B cell (primary cell): ENCODE measurements at regions not wholly inside any gene's neighbourhood (a gene's known extent, or its start where the extent isn't known, plus 50 kb on each side); places are given as distances from the start of the nearest gene placed in this dataset.

Experiments
- ATAC-seq: fragments of 200-7000 bp; cut with Tn5 transposase; one replicate; pipeline ENCODE4 v1.10.0; 2021; ENCODE audit warnings: low read depth, mild to moderate bottlenecking, moderate number of reproducible peaks, moderate library complexity
- CTCF ChIA-PET: fragments of 350-600 bp; sonication (Branson Sonifier 250); formaldehyde crosslinking; loops from one replicate; lab custom pipeline; 2021; ENCODE audit warnings: antibody characterized with exemption, inconsistent platforms; lab: Charles Lee
- POLR2A ChIA-PET: fragments of 350-600 bp; sonication (Branson Sonifier 250); formaldehyde crosslinking; loops from one replicate; lab custom pipeline; 2021; ENCODE audit warnings: antibody characterized with exemption; lab: Charles Lee
- DNase-seq: peaks from one replicate; pipeline ENCODE4 v3.0.0; 2013
- H2AFZ ChIP-seq: 2 replicates; pipeline ENCODE4 v1.6.1; 2012; ENCODE audit warnings: mild to moderate bottlenecking, low read depth, low read length; ENCODE audit not compliant: insufficient read depth, poor library complexity, severe bottlenecking
- H3K27ac ChIP-seq, 2 donors: 1 replicate in 1 of 2; 2 replicates in 1 of 2; pipeline ENCODE4 v1.5.1; 2012 to 2013; ENCODE audit warnings: low read length in 2 of 2, mild to moderate bottlenecking in 2 of 2, moderate library complexity in 1 of 2
- H3K27me3 ChIP-seq, 4 experiments: fragments of 200-600 bp in 1 of 4; sonication (generic) in 1 of 4; replicated peaks in 1 of 4; 1 replicate in 2 of 4; 2 replicates in 2 of 4; pipeline versions ENCODE4 v1.6.1 to v1.7.0; 2013 to 2016; ENCODE audit warnings: low read length in 3 of 4, mild to moderate bottlenecking in 2 of 4, mixed read lengths in 1 of 4, moderate library complexity in 1 of 4; ENCODE audit not compliant: insufficient read depth in 4 of 4, control insufficient read depth in 3 of 4; ENCODE audit errors: control extremely low read depth in 1 of 4
- H3K36me3 ChIP-seq, 2 experiments: replicated peaks in 1 of 2; 1 replicate in 1 of 2; 2 replicates in 1 of 2; pipeline versions ENCODE4 v1.6.1 to v1.7.1; 2013; ENCODE audit warnings: low read length in 1 of 2; ENCODE audit not compliant: insufficient read depth in 2 of 2, control insufficient read depth in 1 of 2; ENCODE audit errors: control extremely low read depth in 1 of 2, extremely low read depth in 1 of 2
- H3K4me1 ChIP-seq, 2 donors: fragments of 200-600 bp in 1 of 2; sonication (generic) in 1 of 2; 1 replicate in 1 of 2; 2 replicates in 1 of 2; pipeline versions ENCODE4 v1.5.1 to v1.6.1; 2013 to 2017; ENCODE audit warnings: low read length in 2 of 2; ENCODE audit not compliant: control insufficient read depth in 2 of 2, insufficient read depth in 2 of 2
- H3K4me2 ChIP-seq: replicated peaks from 2 replicates; pipeline ENCODE3; 2012; ENCODE audit warnings: mild to moderate bottlenecking, low read depth, low read length; ENCODE audit not compliant: poor library complexity, severe bottlenecking
- H3K4me3 ChIP-seq, 5 experiments: fragments of 200-600 bp in 1 of 5; sonication (generic) in 1 of 5; 1 replicate in 3 of 5; 2 replicates in 2 of 5; pipeline versions ENCODE4 v1.5.1 to v1.7.0; 2011 to 2016; ENCODE audit warnings: low read length in 4 of 5, mild to moderate bottlenecking in 4 of 5, low read depth in 2 of 5, control low read depth in 1 of 5, moderate library complexity in 1 of 5; ENCODE audit not compliant: insufficient read depth in 1 of 5; ENCODE audit errors: control extremely low read depth in 1 of 5, extremely low read depth in 1 of 5
- H3K79me2 ChIP-seq: fragments of 200-600 bp; sonication (generic); one replicate; pipeline ENCODE4 v1.6.0; 2016; ENCODE audit warnings: low read length; ENCODE audit not compliant: control insufficient read depth, insufficient read depth
- H3K9ac ChIP-seq: fragments of 200-600 bp; sonication (generic); 2 replicates; pipeline ENCODE4 v1.6.1; 2017; ENCODE audit warnings: mild to moderate bottlenecking, low read length, moderate library complexity
- H3K9me3 ChIP-seq, 3 donors: one replicate each; pipeline versions ENCODE4 v1.6.1 to v1.7.1; 2013; ENCODE audit warnings: low read length in 2 of 3; ENCODE audit not compliant: control insufficient read depth in 2 of 3, insufficient read depth in 1 of 3; ENCODE audit errors: control extremely low read depth in 1 of 3
- H4K20me1 ChIP-seq: 2 replicates; pipeline ENCODE4 v1.6.0; 2012; ENCODE audit warnings: mild to moderate bottlenecking, low read length; ENCODE audit not compliant: insufficient read depth, control insufficient read depth, poor library complexity, severe bottlenecking
- H3K27ac Mint-ChIP-seq: one replicate; pipeline ENCODE4 v1.8.0; 2021; ENCODE audit warnings: mixed read lengths
- H3K27me3 Mint-ChIP-seq: one replicate; pipeline ENCODE4 v1.8.0; 2021; ENCODE audit warnings: mixed read lengths
- H3K4me1 Mint-ChIP-seq: one replicate; pipeline ENCODE4 v1.8.0; 2021; ENCODE audit warnings: mixed read lengths
- H3K4me3 Mint-ChIP-seq: one replicate; pipeline ENCODE4 v1.8.0; 2021; ENCODE audit warnings: mixed read lengths
- H3K9me3 Mint-ChIP-seq: one replicate; pipeline ENCODE4 v1.8.0; 2022; ENCODE audit warnings: mixed read lengths; ENCODE audit not compliant: insufficient read depth
- CTCF ChIP-seq: fragments of 200-600 bp; IDR thresholded peaks from one replicate; pipeline ENCODE4 v1.8.0; 2022; ENCODE audit warnings: antibody characterized with exemption, mild to moderate bottlenecking
- EZH2 ChIP-seq: IDR thresholded peaks from 2 replicates; pipeline ENCODE4 v1.6.1; 2012; ENCODE audit warnings: borderline replicate concordance, low read depth, mild to moderate bottlenecking, moderate library complexity, low read length; ENCODE audit not compliant: insufficient read depth, poor library complexity, severe bottlenecking
- WGBS: methylation state at CpG from one replicate; pipeline ENCODE4 v1.1.5; 2013; ENCODE audit warnings: missing lambda C conversion rate; ENCODE audit not compliant: insufficient coverage; 5-methylcytosine and 5-hydroxymethylcytosine counted together
- intact Hi-C: fragments of 100-400 bp; cut with micrococcal nuclease; formaldehyde crosslinking; loops from one replicate; pipeline ENCODE4 v1.10.0; 2022

DNA sequence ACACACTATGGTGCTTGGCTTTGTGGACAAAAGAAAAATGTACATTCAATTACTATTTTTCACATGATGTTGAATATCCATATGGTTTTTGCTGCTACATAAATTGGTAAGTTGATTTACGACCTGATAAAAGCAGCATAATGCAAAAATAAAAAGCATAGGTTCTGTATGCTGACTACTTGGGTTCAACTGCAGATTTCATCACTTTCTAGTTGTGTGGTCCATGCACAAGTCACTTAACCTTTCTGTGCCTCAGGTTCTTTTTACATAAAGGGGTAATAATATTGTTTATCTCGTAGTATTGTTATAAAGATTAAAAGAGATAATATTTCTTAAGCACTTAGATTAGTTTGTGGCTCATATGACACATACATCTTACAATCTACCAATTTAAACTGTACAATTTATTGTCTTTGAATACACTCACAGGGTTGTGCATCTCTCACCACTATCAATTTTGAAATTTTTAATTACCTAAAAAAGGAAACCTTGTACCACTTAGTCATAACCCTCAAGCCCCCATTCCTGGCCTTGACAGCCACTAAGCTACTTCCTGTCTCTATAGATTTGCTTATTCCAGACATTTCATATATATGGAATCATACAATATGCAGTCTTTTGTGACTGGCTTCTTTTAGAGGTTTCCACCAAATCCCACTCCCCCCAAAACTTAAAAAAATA is 1443.9 kb downstream of the SUCLG1 start:
- H3K79me2 ChIP-seq, result no peaks in the 10 kb centered on the region

GRCh38 chr2:83014462-83014861 is 1444.6 kb downstream of the SUCLG1 start:
- Histone ChIP-seq H3K4me1 (no peaks in the 10 kb centered on the region), H3K27ac (no peak overlapping the region), H3K9ac (no peak overlapping the region), H3K4me2 (no peak overlapping the region), H3K79me2 (no peaks in the 10 kb centered on the region), H4K20me1 (no peaks in the 10 kb centered on the region), H3K27me3 (no peaks in the 10 kb centered on the region), H3K4me3 (no peak overlapping the region), H3K9me3 (peaks cover 0 to 6% (median 0%) of the 10 kb centered on the region in 3 donors), H3K36me3 (no peaks in the 10 kb centered on the region), H2AFZ (no peak overlapping the region)
- Mint-ChIP-seq H3K27ac (no peak overlapping the region), H3K27me3 (no peaks in the 10 kb centered on the region), H3K4me3 (no peak overlapping the region), H3K4me1 (no peaks in the 10 kb centered on the region), H3K9me3 (peaks cover 2% of the 10 kb centered on the region)
- WGBS, result 100% methylated on average over 1 of the region's 2 CpGs
- ATAC-seq (no peak), DNase-seq (no peak)
- POLR2A ChIA-PET, result no interaction called here
- intact Hi-C loops, result no loop called here
- TF ChIP-seq EZH2 (no peak), CTCF (no peak)
- CTCF ChIA-PET, result no interaction called here

More for the DNA sequence above, 1443.9 kb downstream of the SUCLG1 start:
- no peaks in the 10 kb centered on the region for H4K20me1 ChIP-seq
- ATAC-seq, result no peak
- Mint-ChIP-seq H3K4me3 (no peak overlapping the region), H3K4me1 (no peaks in the 10 kb centered on the region), H3K27me3 (no peaks in the 10 kb centered on the region), H3K9me3 (peaks cover 2% of the 10 kb centered on the region), H3K27ac (no peak overlapping the region)
- H3K9me3 ChIP-seq, result peaks cover 0 to 6% (median 0%) of the 10 kb centered on the region in 3 donors
- H3K4me3 ChIP-seq, result no peak overlapping the region
- no peak for TF ChIP-seq CTCF
- TF ChIP-seq EZH2, result no peak
- H3K27ac ChIP-seq, result no peak overlapping the region
- no peak overlapping the region for H3K9ac ChIP-seq
- H3K4me2 ChIP-seq, result no peak overlapping the region
- H3K36me3 ChIP-seq, result no peaks in the 10 kb centered on the region
- H2AFZ ChIP-seq, result no peak overlapping the region
- WGBS, result 60% methylated on average over 1 of the region's 2 CpGs
- ChIA-PET POLR2A (no interaction called here), CTCF (no interaction called here)
- H3K4me1 ChIP-seq, result no peaks in the 10 kb centered on the region
- intact Hi-C loops, result no loop called here
- DNase-seq, result no peak
- no peaks in the 10 kb centered on the region for H3K27me3 ChIP-seq
